ENCODE measurements at regions not wholly inside any gene's neighbourhood (a gene's known extent, or its start where the extent isn't known, plus 50 kb on each side); places are given as distances from the start of the nearest gene placed in this dataset.

DNA sequence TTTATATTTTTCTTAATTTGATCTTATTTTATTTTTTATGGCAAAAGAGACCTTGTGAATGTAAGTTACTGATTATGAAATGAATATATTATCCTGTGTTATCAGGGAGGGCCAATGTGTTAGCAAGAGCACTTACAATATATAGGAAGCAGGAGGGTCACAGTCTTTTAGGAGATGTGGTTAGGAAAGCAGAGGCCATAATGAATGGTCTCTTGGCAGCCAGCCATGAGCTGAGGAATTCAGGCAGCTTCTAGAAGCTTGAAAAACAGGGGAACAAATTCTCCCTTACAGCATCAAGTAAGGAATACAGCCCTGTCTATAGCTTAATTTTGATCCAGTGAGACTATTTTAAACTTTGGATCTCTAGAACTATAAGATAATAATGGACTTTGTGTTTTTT, 2374.6 kb downstream of the PCDH9 start:
- TF ChIP-seq, protein P1, sequence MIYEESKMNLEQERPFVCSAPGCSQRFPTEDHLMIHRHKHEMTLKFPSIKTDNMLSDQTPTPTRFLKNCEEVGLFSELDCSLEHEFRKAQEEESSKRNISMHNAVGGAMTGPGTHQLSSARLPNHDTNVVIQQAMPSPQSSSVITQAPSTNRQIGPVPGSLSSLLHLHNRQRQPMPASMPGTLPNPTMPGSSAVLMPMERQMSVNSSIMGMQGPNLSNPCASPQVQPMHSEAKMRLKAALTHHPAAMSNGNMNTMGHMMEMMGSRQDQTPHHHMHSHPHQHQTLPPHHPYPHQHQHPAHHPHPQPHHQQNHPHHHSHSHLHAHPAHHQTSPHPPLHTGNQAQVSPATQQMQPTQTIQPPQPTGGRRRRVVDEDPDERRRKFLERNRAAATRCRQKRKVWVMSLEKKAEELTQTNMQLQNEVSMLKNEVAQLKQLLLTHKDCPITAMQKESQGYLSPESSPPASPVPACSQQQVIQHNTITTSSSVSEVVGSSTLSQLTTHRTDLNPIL (CRISPR knock-in tag; IDR thresholded peaks at IDR 0.05; ENCODE audit: low read depth): no peak
- TF ChIP-seq OSR1 (CRISPR knock-in tag; IDR thresholded peaks at IDR 0.05) (no peak), ESRRG (CRISPR knock-in tag; IDR thresholded peaks at IDR 0.05) (no peak), RARB (CRISPR knock-in tag; IDR thresholded peaks at IDR 0.05) (no peak), TCF4 (CRISPR knock-in tag; IDR thresholded peaks at IDR 0.05; ENCODE audit: borderline replicate concordance) (no peak), ISL1 (CRISPR knock-in tag; IDR thresholded peaks at IDR 0.05) (no peak)
- TF ChIP-seq, protein P2, sequence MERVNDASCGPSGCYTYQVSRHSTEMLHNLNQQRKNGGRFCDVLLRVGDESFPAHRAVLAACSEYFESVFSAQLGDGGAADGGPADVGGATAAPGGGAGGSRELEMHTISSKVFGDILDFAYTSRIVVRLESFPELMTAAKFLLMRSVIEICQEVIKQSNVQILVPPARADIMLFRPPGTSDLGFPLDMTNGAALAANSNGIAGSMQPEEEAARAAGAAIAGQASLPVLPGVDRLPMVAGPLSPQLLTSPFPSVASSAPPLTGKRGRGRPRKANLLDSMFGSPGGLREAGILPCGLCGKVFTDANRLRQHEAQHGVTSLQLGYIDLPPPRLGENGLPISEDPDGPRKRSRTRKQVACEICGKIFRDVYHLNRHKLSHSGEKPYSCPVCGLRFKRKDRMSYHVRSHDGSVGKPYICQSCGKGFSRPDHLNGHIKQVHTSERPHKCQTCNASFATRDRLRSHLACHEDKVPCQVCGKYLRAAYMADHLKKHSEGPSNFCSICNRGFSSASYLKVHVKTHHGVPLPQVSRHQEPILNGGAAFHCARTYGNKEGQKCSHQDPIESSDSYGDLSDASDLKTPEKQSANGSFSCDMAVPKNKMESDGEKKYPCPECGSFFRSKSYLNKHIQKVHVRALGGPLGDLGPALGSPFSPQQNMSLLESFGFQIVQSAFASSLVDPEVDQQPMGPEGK (CRISPR knock-in tag; IDR thresholded peaks at IDR 0.05; ENCODE audit: borderline replicate concordance): no peak
